CD14-positive monocyte (primary cell): ENCODE measurements at regions not wholly inside any gene's neighbourhood (a gene's known extent, or its start where the extent isn't known, plus 50 kb on each side); places are given as distances from the start of the nearest gene placed in this dataset.

ENCODE experiments used
- DNase-seq, 3 donors: peaks; one replicate each; pipeline ENCODE4 v3.0.0-alpha.2; 2011 to 2022
- H2AFZ ChIP-seq: 2 replicates; pipeline ENCODE4 v1.6.0; 2012; ENCODE audit warnings: mild to moderate bottlenecking, low read depth, low read length, inconsistent platforms; ENCODE audit not compliant: insufficient read depth, poor library complexity, severe bottlenecking
- H3K27ac ChIP-seq, 2 donors: 1 replicate in 1 of 2; 2 replicates in 1 of 2; pipeline ENCODE4 v1.5.1; 2012 to 2013; ENCODE audit warnings: low read length in 2 of 2, control low read depth in 1 of 2, inconsistent platforms in 1 of 2, low read depth in 1 of 2, mild to moderate bottlenecking in 1 of 2
- H3K27me3 ChIP-seq, 2 donors: one replicate each; pipeline versions ENCODE4 v1.6.0 to v1.6.1; 2011 to 2013; ENCODE audit warnings: low read length in 2 of 2; ENCODE audit not compliant: control insufficient read depth in 2 of 2, insufficient read depth in 2 of 2
- H3K36me3 ChIP-seq, 2 donors: replicated peaks in 1 of 2; 1 replicate in 1 of 2; 2 replicates in 1 of 2; pipeline versions ENCODE4 v1.5.1 to v1.6.1; 2012 to 2013; ENCODE audit warnings: low read length in 2 of 2, control low read depth in 1 of 2, inconsistent platforms in 1 of 2, mild to moderate bottlenecking in 1 of 2; ENCODE audit not compliant: insufficient read depth in 2 of 2, control insufficient read depth in 1 of 2
- H3K4me1 ChIP-seq, 2 donors: 1 replicate in 1 of 2; 2 replicates in 1 of 2; pipeline versions ENCODE4 v1.5.1 to v1.6.1; 2012 to 2013; ENCODE audit warnings: low read length in 2 of 2, control low read depth in 1 of 2, inconsistent platforms in 1 of 2, mild to moderate bottlenecking in 1 of 2, moderate library complexity in 1 of 2; ENCODE audit not compliant: insufficient read depth in 2 of 2, control insufficient read depth in 1 of 2
- H3K4me2 ChIP-seq: replicated peaks from 2 replicates; pipeline ENCODE3; 2012; ENCODE audit warnings: low read length, moderate library complexity, mild to moderate bottlenecking; ENCODE audit not compliant: poor library complexity, severe bottlenecking; ENCODE audit errors: extremely low read depth
- H3K4me3 ChIP-seq, 3 experiments: fragments of 200-600 bp in 1 of 3; sonication (generic) in 1 of 3; replicated peaks in 1 of 3; 1 replicate in 2 of 3; 2 replicates in 1 of 3; pipeline ENCODE4 v1.5.1; 2011 to 2013; ENCODE audit warnings: low read length in 3 of 3, mild to moderate bottlenecking in 3 of 3, control low read depth in 2 of 3, low read depth in 2 of 3, inconsistent platforms in 1 of 3, moderate library complexity in 1 of 3
- H3K79me2 ChIP-seq: 2 replicates; pipeline ENCODE4 v1.6.0; 2012; ENCODE audit warnings: mild to moderate bottlenecking, control low read depth, inconsistent platforms, low read length, moderate library complexity; ENCODE audit not compliant: insufficient read depth
- H3K9ac ChIP-seq: 2 replicates; pipeline ENCODE4 v1.6.0; 2017; ENCODE audit warnings: low read length, mild to moderate bottlenecking; ENCODE audit not compliant: insufficient read depth, poor library complexity, severe bottlenecking
- H3K9me3 ChIP-seq, 2 donors: replicated peaks in 1 of 2; 1 replicate in 1 of 2; 2 replicates in 1 of 2; pipeline versions ENCODE4 v1.5.1 to v1.6.1; 2012 to 2013; ENCODE audit warnings: low read length in 2 of 2, control low read depth in 1 of 2; ENCODE audit not compliant: control insufficient read depth in 1 of 2, insufficient read depth in 1 of 2
- H4K20me1 ChIP-seq: 2 replicates; pipeline ENCODE4 v1.6.0; 2012; ENCODE audit warnings: mild to moderate bottlenecking, low read length, control low read depth, moderate library complexity; ENCODE audit not compliant: insufficient read depth
- H3K27ac Mint-ChIP-seq, 7 donors: one replicate each; pipeline ENCODE4 v1.8.0; 2020; ENCODE audit warnings: mild to moderate bottlenecking in 7 of 7, mixed read lengths in 7 of 7, moderate library complexity in 6 of 7, inconsistent platforms in 2 of 7
- H3K27me3 Mint-ChIP-seq, 3 donors: one replicate each; pipeline ENCODE4 v1.8.0; 2021 to 2022; ENCODE audit warnings: low read depth in 3 of 3, mild to moderate bottlenecking in 3 of 3, mixed read lengths in 3 of 3, moderate library complexity in 3 of 3, inconsistent platforms in 1 of 3
- H3K36me3 Mint-ChIP-seq, 2 donors: one replicate each; pipeline ENCODE4 v1.8.0; 2020; ENCODE audit warnings: mixed read lengths in 2 of 2, inconsistent platforms in 1 of 2, mild to moderate bottlenecking in 1 of 2
- H3K4me1 Mint-ChIP-seq: one replicate; pipeline ENCODE4 v1.8.0; 2020; ENCODE audit warnings: mild to moderate bottlenecking, mixed read lengths
- H3K4me3 Mint-ChIP-seq, 2 donors: one replicate each; pipeline ENCODE4 v1.8.0; 2020; ENCODE audit warnings: mild to moderate bottlenecking in 2 of 2, mixed read lengths in 2 of 2, moderate library complexity in 1 of 2
- H3K9me3 Mint-ChIP-seq, 7 donors: one replicate each; pipeline ENCODE4 v1.8.0; 2020 to 2022; ENCODE audit warnings: mixed read lengths in 7 of 7, mild to moderate bottlenecking in 6 of 7, moderate library complexity in 6 of 7, inconsistent platforms in 2 of 7
- WGBS: methylation state at CpG from one replicate; pipeline ENCODE4 v1.1.5; 2013; ENCODE audit warnings: missing lambda C conversion rate; ENCODE audit not compliant: insufficient coverage; 5-methylcytosine and 5-hydroxymethylcytosine counted together
- intact Hi-C, 2 donors: fragments of 100-400 bp; cut with micrococcal nuclease; formaldehyde crosslinking; loops; one replicate each; pipeline versions ENCODE4 v1.15.0 to v1.15.1; 2023
- TF ChIP-seq, protein P1 (sequence below): fragments of 200-600 bp; IDR thresholded peaks from one replicate; pipeline ENCODE4 v1.8.0; 2022; ENCODE audit warnings: antibody characterized with exemption, mild to moderate bottlenecking

DNA sequence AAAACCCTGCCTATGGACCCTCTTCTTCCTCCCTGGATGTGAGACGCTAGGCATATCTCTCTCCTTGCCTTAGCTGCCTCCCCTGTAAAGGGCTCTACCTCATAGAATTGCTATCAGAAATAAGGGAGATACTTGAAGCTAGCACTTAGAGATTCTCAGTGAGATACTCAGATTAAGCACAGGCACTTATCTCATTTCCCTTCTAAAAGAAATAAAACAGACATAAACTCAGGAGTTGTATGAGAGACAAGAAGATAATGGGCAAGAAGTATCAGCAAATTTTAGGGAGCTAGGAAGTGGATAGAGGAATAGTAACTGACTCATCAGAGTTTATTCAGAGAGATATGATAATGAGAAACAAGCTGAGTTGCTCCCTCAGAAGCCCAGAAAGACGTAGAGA lies 131.0 kb downstream of the SP3 start:
- Histone ChIP-seq H3K4me2 (no peak overlapping the region), H3K36me3 (no peaks in the 10 kb centered on the region), H3K27ac (no peak overlapping the region), H3K79me2 (no peaks in the 10 kb centered on the region), H3K27me3 (no peaks in the 10 kb centered on the region), H2AFZ (no peak overlapping the region), H4K20me1 (no peaks in the 10 kb centered on the region), H3K4me3 (no peak overlapping the region), H3K9ac (no peak overlapping the region), H3K4me1 (no peaks in the 10 kb centered on the region), H3K9me3 (no peaks in the 10 kb centered on the region)
- Mint-ChIP-seq H3K27ac (no peak overlapping the region), H3K4me1 (no peaks in the 10 kb centered on the region), H3K9me3 (peaks cover 0 to 3% (median 2%) of the 10 kb centered on the region in 7 donors), H3K4me3 (no peak overlapping the region), H3K27me3 (peaks cover 4 to 6% (median 4%) of the 10 kb centered on the region in 3 donors), H3K36me3 (no peaks in the 10 kb centered on the region)
- WGBS: 100% methylated on average over 1 of the region's 2 CpGs
- TF ChIP-seq, protein P1, sequence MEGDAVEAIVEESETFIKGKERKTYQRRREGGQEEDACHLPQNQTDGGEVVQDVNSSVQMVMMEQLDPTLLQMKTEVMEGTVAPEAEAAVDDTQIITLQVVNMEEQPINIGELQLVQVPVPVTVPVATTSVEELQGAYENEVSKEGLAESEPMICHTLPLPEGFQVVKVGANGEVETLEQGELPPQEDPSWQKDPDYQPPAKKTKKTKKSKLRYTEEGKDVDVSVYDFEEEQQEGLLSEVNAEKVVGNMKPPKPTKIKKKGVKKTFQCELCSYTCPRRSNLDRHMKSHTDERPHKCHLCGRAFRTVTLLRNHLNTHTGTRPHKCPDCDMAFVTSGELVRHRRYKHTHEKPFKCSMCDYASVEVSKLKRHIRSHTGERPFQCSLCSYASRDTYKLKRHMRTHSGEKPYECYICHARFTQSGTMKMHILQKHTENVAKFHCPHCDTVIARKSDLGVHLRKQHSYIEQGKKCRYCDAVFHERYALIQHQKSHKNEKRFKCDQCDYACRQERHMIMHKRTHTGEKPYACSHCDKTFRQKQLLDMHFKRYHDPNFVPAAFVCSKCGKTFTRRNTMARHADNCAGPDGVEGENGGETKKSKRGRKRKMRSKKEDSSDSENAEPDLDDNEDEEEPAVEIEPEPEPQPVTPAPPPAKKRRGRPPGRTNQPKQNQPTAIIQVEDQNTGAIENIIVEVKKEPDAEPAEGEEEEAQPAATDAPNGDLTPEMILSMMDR: no peak
- DNase-seq: no peak
- intact Hi-C loops: no loop called here

DNA sequence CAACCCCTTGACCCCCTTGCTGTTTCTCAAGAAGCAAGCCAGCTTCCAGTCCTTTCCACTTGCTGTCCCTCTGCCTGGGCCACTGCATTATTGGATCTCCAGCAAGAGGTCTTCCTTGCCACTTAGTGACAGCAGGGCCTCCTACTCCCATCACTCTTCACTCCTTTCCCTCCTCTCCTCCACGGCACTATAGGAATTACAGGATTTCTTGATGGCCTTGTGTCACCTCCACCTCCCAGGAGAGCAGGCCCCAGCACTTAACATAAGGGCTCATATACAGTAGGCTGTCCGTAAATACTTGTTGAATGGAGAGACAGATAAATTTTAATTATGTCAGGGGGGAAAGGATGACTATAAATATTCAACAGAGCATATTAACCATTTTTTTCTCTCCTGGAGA lies 129.4 kb downstream of the SP3 start:
- intact Hi-C loops: no loop called here
- Histone ChIP-seq H3K9ac (no peak overlapping the region), H3K4me1 (no peaks in the 10 kb centered on the region), H3K27me3 (no peaks in the 10 kb centered on the region), H3K4me3 (no peak overlapping the region), H2AFZ (no peak overlapping the region), H3K36me3 (no peaks in the 10 kb centered on the region), H3K27ac (no peak overlapping the region), H3K79me2 (no peaks in the 10 kb centered on the region), H3K9me3 (no peaks in the 10 kb centered on the region), H3K4me2 (no peak overlapping the region), H4K20me1 (no peaks in the 10 kb centered on the region)
- H3K4me1 Mint-ChIP-seq: no peaks in the 10 kb centered on the region
- no CpG with 5 or more reads among the region's 2 CpGs for WGBS
- H3K27ac Mint-ChIP-seq: no peak overlapping the region
- peaks cover 4 to 5% (median 4%) of the 10 kb centered on the region in 3 donors for H3K27me3 Mint-ChIP-seq
- TF ChIP-seq, protein P1: no peak
- H3K4me3 Mint-ChIP-seq: no peak overlapping the region
- peaks cover 0 to 3% (median 2%) of the 10 kb centered on the region in 7 donors for H3K9me3 Mint-ChIP-seq
- no peaks in the 10 kb centered on the region for H3K36me3 Mint-ChIP-seq
- DNase-seq: no peak
